ENCODE measurements at regions not wholly inside any gene's neighbourhood (a gene's known extent, or its start where the extent isn't known, plus 50 kb on each side); places are given as distances from the start of the nearest gene placed in this dataset.

GRCh38 chrX:120021927-120022326, 55.6 kb downstream of the RHOXF2B start:
- H3K27ac ChIP-seq, result no peak overlapping the region
- intact Hi-C loops (cut with DNase I), result no loop called here
- 23% methylated on average over 3 of the region's 3 CpGs for WGBS (ENCODE audit: insufficient coverage, low coverage, low lambda C conversion rate, missing lambda C conversion rate)

GRCh38 chrX:120020305-120020704, 57.2 kb downstream of the RHOXF2B start:
- DNase-seq (no peak), ATAC-seq (no peak)
- 57% methylated on average over 4 of the region's 4 CpGs for WGBS (ENCODE audit: insufficient coverage, low coverage, low lambda C conversion rate, missing lambda C conversion rate)
- peaks cover 0 to 9% of the 10 kb centered on the region in 2 donors for H3K27me3 ChIP-seq
- H3K27ac ChIP-seq, result no peak overlapping the region
- H3K4me1 ChIP-seq, result peaks cover 0 to 5% (median 0%) of the 10 kb centered on the region in 4 donors
- no peaks in the 10 kb centered on the region for H3K9me3 ChIP-seq
- H3K36me3 ChIP-seq, result no peaks in the 10 kb centered on the region
- TF ChIP-seq CTCF (IDR thresholded peaks at IDR 0.05), result no peak
- no peak for TF ChIP-seq POLR2A (IDR thresholded peaks at IDR 0.05)
- no peak overlapping the region for H3K4me3 ChIP-seq
- intact Hi-C loops (cut with DNase I), result no loop called here

More at GRCh38 chrX:120021927-120022326, 55.6 kb downstream of the RHOXF2B start:
- H3K27me3 ChIP-seq, result peaks cover 0 to 9% of the 10 kb centered on the region in 2 donors
- TF ChIP-seq CTCF (IDR thresholded peaks at IDR 0.05), result no peak
- TF ChIP-seq POLR2A (IDR thresholded peaks at IDR 0.05), result no peak
- no peak overlapping the region for H3K4me3 ChIP-seq
- DNase-seq (no peak), ATAC-seq (peak; percentile 69 to 91 (median 78))
- H3K36me3 ChIP-seq, result no peaks in the 10 kb centered on the region
- H3K4me1 ChIP-seq, result no peaks in the 10 kb centered on the region
- H3K9me3 ChIP-seq, result no peaks in the 10 kb centered on the region

GRCh38 chrX:120016068-120016441, 61.4 kb downstream of the RHOXF2B start:
- Histone ChIP-seq H3K27ac (no peak overlapping the region), H3K4me3 (no peak overlapping the region), H3K9me3 (no peaks in the 10 kb centered on the region), H3K36me3 (no peaks in the 10 kb centered on the region), H3K27me3 (peaks cover 0 to 13% of the 10 kb centered on the region in 2 donors), H3K4me1 (peaks cover 0 to 5% (median 0%) of the 10 kb centered on the region in 4 donors)
- DNase-seq, result no peak
- TF ChIP-seq POLR2A (IDR thresholded peaks at IDR 0.05) (no peak), CTCF (IDR thresholded peaks at IDR 0.05) (no peak)
- intact Hi-C loops (cut with DNase I), result no loop called here
- WGBS (ENCODE audit: insufficient coverage, low coverage, low lambda C conversion rate, missing lambda C conversion rate), result 35% methylated on average over 6 of the region's 11 CpGs
- no peak for ATAC-seq

- intact Hi-C loops (cut with DNase I), result no loop called here
- Histone ChIP-seq H3K4me3 (no peak overlapping the region), H3K27ac (no peak overlapping the region), H3K27me3 (peaks cover 0 to 13% of the 10 kb centered on the region in 2 donors), H3K36me3 (no peaks in the 10 kb centered on the region), H3K4me1 (peaks cover 0 to 5% (median 0%) of the 10 kb centered on the region in 4 donors), H3K9me3 (no peaks in the 10 kb centered on the region)
- TF ChIP-seq POLR2A (IDR thresholded peaks at IDR 0.05), result no peak
- TF ChIP-seq CTCF (IDR thresholded peaks at IDR 0.05), result no peak
- ATAC-seq (peak in 3 of 4 donors; percentile 16 to 50 (median 30)), DNase-seq (no peak)
- WGBS (ENCODE audit: insufficient coverage, low coverage, low lambda C conversion rate, missing lambda C conversion rate), result 31% methylated on average over 46 of the region's 58 CpGs
Observed at GRCh38 chrX:120015145-120016067, 62.1 kb downstream of the RHOXF2B start.

Measured in right lobe of liver (tissue), 6 donors.